H1 (cell line): ENCODE measurements at regions not wholly inside any gene's neighbourhood (a gene's known extent, or its start where the extent isn't known, plus 50 kb on each side); places are given as distances from the start of the nearest gene placed in this dataset.

ENCODE experiments used
- SIX5 ChIP-seq: IDR thresholded peaks from 2 replicates; pipeline ENCODE4 v1.6.1; 2011; ENCODE audit warnings: mild to moderate bottlenecking, low read depth, low read length
- TAF7 ChIP-seq: optimal IDR thresholded peaks from 2 replicates; pipeline ENCODE3; 2011; ENCODE audit warnings: low read depth, mild to moderate bottlenecking, inconsistent platforms, low read length, moderate library complexity, borderline replicate concordance
- TEAD4 ChIP-seq: IDR thresholded peaks from 2 replicates; pipeline ENCODE4 v1.6.1; 2012; ENCODE audit warnings: low read depth, low read length, inconsistent platforms, mixed read lengths

- TF ChIP-seq SIX5 (no peak), TEAD4 (no peak), TAF7 (no peak)
Observed at GRCh38 chr6:156316583-156317125, 460.5 kb upstream of the ARID1B start (continued).
